T-cell (primary cell): ENCODE measurements at regions not wholly inside any gene's neighbourhood (a gene's known extent, or its start where the extent isn't known, plus 50 kb on each side); places are given as distances from the start of the nearest gene placed in this dataset.
"Not testable (repeated sequence)": the region's sequence is repeated elsewhere in the genome, so short reads cannot be mapped to it uniquely, and the experiment has no call there.

Experiments used
- ATAC-seq, 4 experiments: fragments of 200-7000 bp in 3 of 4; fragments of 150-1000 bp in 1 of 4; cut with Tn5 transposase; replicated peaks in 1 of 4; 1 replicate in 3 of 4; 2 replicates in 1 of 4; pipeline ENCODE4 v1.10.0; 2021; ENCODE audit warnings: moderate library complexity in 3 of 4, mild to moderate bottlenecking in 2 of 4, moderate number of reproducible peaks in 1 of 4
- CTCF ChIA-PET, 2 donors: fragments of 300-600 bp; sonication (Branson Sonifier 250); formaldehyde crosslinking; loops; one replicate each; lab custom pipeline; 2022; ENCODE audit warnings: antibody characterized with exemption in 2 of 2; lab: Charles Lee
- POLR2A ChIA-PET, 2 donors: fragments of 300-600 bp; sonication (Branson Sonifier 250); formaldehyde crosslinking; loops; one replicate each; lab custom pipeline; 2022; ENCODE audit warnings: antibody characterized with exemption in 2 of 2; lab: Charles Lee
- DNase-seq, 35 experiments: peaks; one replicate each; pipeline versions ENCODE4 v3.0.0 to v3.0.0-alpha.2; 2013 to 2023
- H3K27ac ChIP-seq: one replicate; pipeline ENCODE4 v1.5.1; 2013; ENCODE audit warnings: low read length
- H3K27me3 ChIP-seq, 2 experiments: replicated peaks in 1 of 2; 1 replicate in 1 of 2; 2 replicates in 1 of 2; pipeline versions ENCODE4 v1.6.1 to v1.7.0; 2013; ENCODE audit warnings: low read length in 1 of 2, mixed read lengths in 1 of 2; ENCODE audit not compliant: control insufficient read depth in 2 of 2, insufficient read depth in 2 of 2; ENCODE audit errors: extremely low read depth in 1 of 2
- H3K36me3 ChIP-seq, 2 donors: 1 replicate in 1 of 2; 2 replicates in 1 of 2; pipeline versions ENCODE4 v1.6.1 to v1.7.0; 2013; ENCODE audit warnings: low read length in 1 of 2; ENCODE audit not compliant: control insufficient read depth in 2 of 2, insufficient read depth in 1 of 2; ENCODE audit errors: extremely low read depth in 1 of 2
- H3K4me1 ChIP-seq, 2 experiments: 1 replicate in 1 of 2; 2 replicates in 1 of 2; pipeline versions ENCODE4 v1.6.1 to v1.7.0; 2013; ENCODE audit warnings: low read length in 2 of 2, mixed read lengths in 1 of 2; ENCODE audit not compliant: insufficient read depth in 2 of 2, control insufficient read depth in 1 of 2; ENCODE audit errors: extremely low read depth in 1 of 2
- H3K4me3 ChIP-seq, 2 donors: 1 replicate in 1 of 2; 2 replicates in 1 of 2; pipeline versions ENCODE4 v1.5.1 to v1.7.0; 2013; ENCODE audit warnings: mild to moderate bottlenecking in 2 of 2, low read length in 1 of 2, moderate library complexity in 1 of 2; ENCODE audit not compliant: control insufficient read depth in 1 of 2; ENCODE audit errors: extremely low read depth in 1 of 2
- H3K9me3 ChIP-seq: 2 replicates; pipeline ENCODE4 v1.7.0; 2013
- H3K27ac Mint-ChIP-seq, 2 donors: one replicate each; pipeline ENCODE4 v1.8.0; 2020 to 2021; ENCODE audit warnings: mild to moderate bottlenecking in 2 of 2, mixed read lengths in 2 of 2
- H3K27me3 Mint-ChIP-seq, 2 donors: one replicate each; pipeline ENCODE4 v1.8.0; 2021 to 2022; ENCODE audit warnings: mixed read lengths in 2 of 2
- H3K36me3 Mint-ChIP-seq: one replicate; pipeline ENCODE4 v1.8.0; 2021; ENCODE audit warnings: mixed read lengths
- H3K4me1 Mint-ChIP-seq, 3 donors: one replicate each; pipeline ENCODE4 v1.8.0; 2020 to 2022; ENCODE audit warnings: mixed read lengths in 3 of 3, mild to moderate bottlenecking in 1 of 3
- H3K4me3 Mint-ChIP-seq, 3 donors: one replicate each; pipeline ENCODE4 v1.8.0; 2020 to 2022; ENCODE audit warnings: mild to moderate bottlenecking in 3 of 3, mixed read lengths in 3 of 3, moderate library complexity in 3 of 3
- H3K9me3 Mint-ChIP-seq, 3 donors: one replicate each; pipeline ENCODE4 v1.8.0; 2020 to 2022; ENCODE audit warnings: mixed read lengths in 3 of 3
- WGBS: methylation state at CpG from one replicate; pipeline ENCODE4 v1.1.5; 2013; ENCODE audit warnings: missing lambda C conversion rate; ENCODE audit not compliant: insufficient coverage; 5-methylcytosine and 5-hydroxymethylcytosine counted together

- WGBS, result no CpG with 5 or more reads among the region's 1 CpG
- Histone ChIP-seq H3K27ac (no peak overlapping the region), H3K4me1 (no peaks in the 10 kb centered on the region), H3K9me3 (no peaks in the 10 kb centered on the region), H3K27me3 (no peaks in the 10 kb centered on the region), H3K36me3 (no peaks in the 10 kb centered on the region), H3K4me3 (no peak overlapping the region)
- Mint-ChIP-seq H3K27ac (no peak overlapping the region), H3K4me1 (no peaks in the 10 kb centered on the region), H3K9me3 (peaks cover 4 to 31% (median 5%) of the 10 kb centered on the region in 3 donors), H3K4me3 (no peak overlapping the region), H3K36me3 (no peaks in the 10 kb centered on the region), H3K27me3 (no peaks in the 10 kb centered on the region)
- ATAC-seq (no peak), DNase-seq (no peak)
- CTCF ChIA-PET, result no interaction called here
- POLR2A ChIA-PET, result no interaction called here
These were observed 171.3 kb upstream of the ADGRL4 start for GRCh38 chr1:79177844-79178243.

GRCh38 chr1:79161077-79161476 lies 154.5 kb upstream of the ADGRL4 start:
- no peaks in the 10 kb centered on the region for H3K27me3 Mint-ChIP-seq
- no peaks in the 10 kb centered on the region for H3K36me3 ChIP-seq
- no peak for DNase-seq
- no peaks in the 10 kb centered on the region for H3K36me3 Mint-ChIP-seq
- H3K9me3 ChIP-seq, result peaks cover 2% of the 10 kb centered on the region
- H3K9me3 Mint-ChIP-seq, result peaks cover 4 to 28% (median 11%) of the 10 kb centered on the region in 3 donors
- ATAC-seq, result no peak
- H3K27me3 ChIP-seq, result no peaks in the 10 kb centered on the region
- no peak overlapping the region for H3K4me3 Mint-ChIP-seq
- H3K4me1 ChIP-seq, result no peaks in the 10 kb centered on the region
- ChIA-PET POLR2A (no interaction called here), CTCF (no interaction called here)
- no peaks in the 10 kb centered on the region for H3K4me1 Mint-ChIP-seq
- no peak overlapping the region for H3K27ac ChIP-seq
- H3K27ac Mint-ChIP-seq, result no peak overlapping the region
- H3K4me3 ChIP-seq, result no peak overlapping the region

GRCh38 chr1:79155991-79156390 lies 149.5 kb upstream of the ADGRL4 start:
- WGBS, result no CpG with 5 or more reads among the region's 1 CpG
- ATAC-seq (no peak), DNase-seq (no peak)
- Histone ChIP-seq H3K36me3 (no peaks in the 10 kb centered on the region), H3K9me3 (no peaks in the 10 kb centered on the region), H3K27me3 (no peaks in the 10 kb centered on the region), H3K4me3 (no peak overlapping the region), H3K27ac (no peak overlapping the region), H3K4me1 (no peaks in the 10 kb centered on the region)
- H3K36me3 Mint-ChIP-seq, result no peaks in the 10 kb centered on the region
- H3K4me1 Mint-ChIP-seq, result no peaks in the 10 kb centered on the region
- H3K4me3 Mint-ChIP-seq, result no peak overlapping the region
- no peak overlapping the region for H3K27ac Mint-ChIP-seq
- ChIA-PET POLR2A (no interaction called here), CTCF (no interaction called here)
- H3K9me3 Mint-ChIP-seq, result peaks cover 0 to 5% (median 4%) of the 10 kb centered on the region in 3 donors
- no peaks in the 10 kb centered on the region for H3K27me3 Mint-ChIP-seq

GRCh38 chr1:79151006-79151796 lies 144.7 kb upstream of the ADGRL4 start:
- Histone ChIP-seq H3K36me3 (no peaks in the 10 kb centered on the region), H3K27ac (no peak overlapping the region), H3K9me3 (no peaks in the 10 kb centered on the region), H3K4me3 (no peak overlapping the region), H3K4me1 (no peaks in the 10 kb centered on the region), H3K27me3 (no peaks in the 10 kb centered on the region)
- ChIA-PET POLR2A (no interaction called here), CTCF (no interaction called here)
- Mint-ChIP-seq H3K27me3 (no peaks in the 10 kb centered on the region), H3K4me3 (no peak overlapping the region), H3K9me3 (peaks cover 4 to 15% (median 7%) of the 10 kb centered on the region in 3 donors), H3K27ac (no peak overlapping the region), H3K36me3 (no peaks in the 10 kb centered on the region), H3K4me1 (no peaks in the 10 kb centered on the region)
- no peak for ATAC-seq
- no peak for DNase-seq
- no CpG with 5 or more reads among the region's 6 CpGs for whole genome bisulfite sequencing

- no peak for DNase-seq
- no peak for ATAC-seq
- WGBS, result no CpG with 5 or more reads among the region's 1 CpG
- H3K27ac ChIP-seq, result no peak overlapping the region
- CTCF ChIA-PET, result no interaction called here
- H3K36me3 ChIP-seq, result no peaks in the 10 kb centered on the region
- no peaks in the 10 kb centered on the region for H3K27me3 ChIP-seq
- no peaks in the 10 kb centered on the region for H3K9me3 ChIP-seq
- no peak overlapping the region for H3K4me3 ChIP-seq
- H3K4me1 ChIP-seq, result no peaks in the 10 kb centered on the region
- H3K9me3 Mint-ChIP-seq, result peaks cover 4 to 19% (median 7%) of the 10 kb centered on the region in 3 donors
- H3K36me3 Mint-ChIP-seq, result no peaks in the 10 kb centered on the region
- POLR2A ChIA-PET, result no interaction called here
- no peak overlapping the region for H3K27ac Mint-ChIP-seq
- H3K27me3 Mint-ChIP-seq, result no peaks in the 10 kb centered on the region
- H3K4me1 Mint-ChIP-seq, result no peaks in the 10 kb centered on the region
- H3K4me3 Mint-ChIP-seq, result no peak overlapping the region
These were observed 144.0 kb upstream of the ADGRL4 start for GRCh38 chr1:79150576-79150975.

GRCh38 chr1:79138227-79138626 lies 131.7 kb upstream of the ADGRL4 start:
- POLR2A ChIA-PET, H3K9me3 ChIP-seq, H3K36me3 Mint-ChIP-seq, H3K36me3 ChIP-seq, H3K4me3 Mint-ChIP-seq, CTCF ChIA-PET, H3K27me3 Mint-ChIP-seq, ATAC-seq, H3K4me3 ChIP-seq, DNase-seq, H3K27me3 ChIP-seq, H3K27ac ChIP-seq, H3K4me1 ChIP-seq, H3K27ac Mint-ChIP-seq, H3K4me1 Mint-ChIP-seq: not testable (repeated sequence)
- WGBS, result 72% methylated on average over 3 of the region's 4 CpGs
- peaks cover 3 to 24% (median 14%) of the 10 kb centered on the region in 3 donors for H3K9me3 Mint-ChIP-seq
